H7 (cell line): ENCODE measurements at regions not wholly inside any gene's neighbourhood (a gene's known extent, or its start where the extent isn't known, plus 50 kb on each side); places are given as distances from the start of the nearest gene placed in this dataset.

Source experiments
- DNase-seq: peaks from one replicate; pipeline ENCODE4 v3.0.0; 2012
- H3K27me3 ChIP-seq: 2 replicates; pipeline ENCODE4 v1.6.0; 2011; ENCODE audit warnings: mild to moderate bottlenecking, low read length; ENCODE audit not compliant: control insufficient read depth, insufficient read depth
- H3K36me3 ChIP-seq: replicated peaks from 2 replicates; pipeline ENCODE4 v1.5.1; 2011; ENCODE audit warnings: low read length; ENCODE audit not compliant: control insufficient read depth, insufficient read depth
- H3K4me3 ChIP-seq: 2 replicates; pipeline ENCODE4 v1.5.1; 2011; ENCODE audit warnings: low read depth, mild to moderate bottlenecking, control low read depth, low read length, moderate library complexity; ENCODE audit not compliant: insufficient read depth

DNA sequence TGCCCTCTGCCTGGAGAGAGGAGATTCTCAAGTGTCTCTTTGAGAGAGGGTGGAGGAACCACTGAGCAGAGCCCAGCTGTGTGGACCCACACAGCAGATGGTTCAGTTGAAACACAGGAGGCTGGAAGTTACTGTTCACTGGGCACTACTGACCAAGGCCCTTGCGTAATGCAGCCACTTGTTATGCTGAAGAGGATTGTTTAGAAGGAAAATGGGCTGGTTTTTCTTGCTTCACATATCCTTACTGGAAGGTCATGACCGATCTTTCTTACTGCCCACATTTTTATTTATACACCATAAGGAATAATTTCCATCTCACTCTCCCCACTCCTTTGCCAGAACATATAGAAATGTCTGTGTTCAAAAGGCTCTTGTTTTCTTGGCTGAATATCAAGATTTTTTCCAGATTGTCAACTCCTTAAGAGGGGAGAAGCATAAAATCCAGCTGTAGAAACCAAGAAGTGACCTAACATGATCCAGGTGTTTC is 375.1 kb upstream of the DDHD1 start:
- Histone ChIP-seq H3K36me3 (no peaks in the 10 kb centered on the region), H3K4me3 (no peak overlapping the region), H3K27me3 (no peaks in the 10 kb centered on the region)
- DNase-seq, result no peak

DNA sequence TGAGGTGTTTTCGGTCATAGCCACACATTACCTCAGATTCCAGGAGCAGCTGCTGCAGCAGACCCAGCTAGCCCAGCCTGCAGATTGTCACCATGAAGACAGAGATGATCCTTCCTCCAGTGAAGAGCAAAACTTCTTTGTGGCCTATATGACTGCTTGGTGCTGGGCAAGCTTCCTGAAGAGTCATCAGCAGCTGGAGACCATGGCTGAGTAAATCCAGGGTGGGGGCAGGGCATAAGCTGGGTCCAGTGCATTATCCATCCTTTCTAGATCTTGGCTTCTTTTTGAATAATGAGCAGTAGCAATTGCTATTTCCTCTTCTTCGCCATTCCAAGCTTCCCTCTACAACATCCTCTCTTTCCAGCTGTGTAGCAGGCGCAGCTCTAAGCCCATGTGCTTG is 373.1 kb upstream of the DDHD1 start:
- no peak overlapping the region for H3K4me3 ChIP-seq
- no peaks in the 10 kb centered on the region for H3K27me3 ChIP-seq
- DNase-seq, result no peak
- no peaks in the 10 kb centered on the region for H3K36me3 ChIP-seq

DNA sequence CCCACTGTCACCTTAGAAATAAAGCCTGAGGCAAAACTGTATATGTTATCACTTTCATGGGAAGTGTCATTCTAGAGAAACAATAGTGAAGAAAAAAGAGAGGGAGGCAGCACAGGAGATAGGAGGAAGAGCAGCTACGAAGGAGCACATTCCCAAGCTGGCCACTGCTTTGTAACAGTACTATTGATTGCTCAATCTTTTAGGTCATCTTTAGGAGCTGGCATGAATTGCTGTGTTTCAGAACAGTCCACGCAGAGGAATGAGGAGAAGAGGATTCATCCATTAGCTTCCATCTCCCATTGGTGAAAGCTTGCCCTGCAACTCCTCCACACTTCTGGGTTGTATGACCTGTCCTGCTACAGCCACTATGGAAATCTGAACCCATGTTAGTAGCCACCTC is 372.5 kb upstream of the DDHD1 start:
- H3K27me3 ChIP-seq, result no peaks in the 10 kb centered on the region

DNA sequence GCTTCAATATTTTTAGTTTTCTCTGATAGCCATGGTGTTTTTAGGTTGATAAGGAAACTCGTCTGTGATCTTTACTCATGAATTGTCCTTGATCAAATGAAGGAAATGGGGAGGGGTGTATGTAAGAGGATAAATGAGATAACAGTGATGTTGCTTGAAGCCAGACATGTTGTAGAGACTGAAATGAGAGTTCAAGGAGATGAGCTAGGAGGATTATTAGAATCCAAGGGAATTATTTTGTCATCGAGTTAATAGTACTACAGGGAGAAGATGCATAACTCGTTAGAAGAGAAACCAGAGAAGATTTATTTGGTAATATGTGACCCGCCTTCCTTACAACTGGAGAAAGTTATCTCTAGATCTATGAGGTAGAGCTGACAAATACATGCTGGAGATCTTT is 371.3 kb upstream of the DDHD1 start:
- no peaks in the 10 kb centered on the region for H3K36me3 ChIP-seq
- no peak overlapping the region for H3K4me3 ChIP-seq
- H3K27me3 ChIP-seq, result no peaks in the 10 kb centered on the region
- no peak for DNase-seq

More for the DNA sequence above, 372.5 kb upstream of the DDHD1 start:
- Histone ChIP-seq H3K36me3 (no peaks in the 10 kb centered on the region), H3K4me3 (no peak overlapping the region)
- DNase-seq, result no peak

DNA sequence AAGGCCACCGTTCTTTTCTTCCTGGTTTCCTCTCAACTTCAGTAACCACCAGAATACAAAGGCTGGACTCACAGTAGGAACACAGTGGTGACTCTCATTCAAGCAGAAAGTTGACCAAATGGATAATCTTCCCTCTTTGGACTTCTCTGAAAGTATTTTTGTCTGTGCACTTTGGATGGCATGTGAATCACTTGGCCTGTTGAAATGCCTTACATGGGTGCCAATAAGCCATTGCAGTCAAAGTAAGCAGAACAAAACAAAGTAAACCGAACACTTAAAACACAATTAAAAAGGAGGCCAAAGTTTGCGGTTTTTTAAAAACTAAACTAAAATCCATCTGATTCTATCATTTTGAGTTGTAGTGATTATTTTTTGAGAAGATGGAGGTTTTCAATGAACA is 370.1 kb upstream of the DDHD1 start:
- H3K36me3 ChIP-seq, result no peaks in the 10 kb centered on the region
- H3K4me3 ChIP-seq, result no peak overlapping the region
- no peak for DNase-seq
- H3K27me3 ChIP-seq, result no peaks in the 10 kb centered on the region

DNA sequence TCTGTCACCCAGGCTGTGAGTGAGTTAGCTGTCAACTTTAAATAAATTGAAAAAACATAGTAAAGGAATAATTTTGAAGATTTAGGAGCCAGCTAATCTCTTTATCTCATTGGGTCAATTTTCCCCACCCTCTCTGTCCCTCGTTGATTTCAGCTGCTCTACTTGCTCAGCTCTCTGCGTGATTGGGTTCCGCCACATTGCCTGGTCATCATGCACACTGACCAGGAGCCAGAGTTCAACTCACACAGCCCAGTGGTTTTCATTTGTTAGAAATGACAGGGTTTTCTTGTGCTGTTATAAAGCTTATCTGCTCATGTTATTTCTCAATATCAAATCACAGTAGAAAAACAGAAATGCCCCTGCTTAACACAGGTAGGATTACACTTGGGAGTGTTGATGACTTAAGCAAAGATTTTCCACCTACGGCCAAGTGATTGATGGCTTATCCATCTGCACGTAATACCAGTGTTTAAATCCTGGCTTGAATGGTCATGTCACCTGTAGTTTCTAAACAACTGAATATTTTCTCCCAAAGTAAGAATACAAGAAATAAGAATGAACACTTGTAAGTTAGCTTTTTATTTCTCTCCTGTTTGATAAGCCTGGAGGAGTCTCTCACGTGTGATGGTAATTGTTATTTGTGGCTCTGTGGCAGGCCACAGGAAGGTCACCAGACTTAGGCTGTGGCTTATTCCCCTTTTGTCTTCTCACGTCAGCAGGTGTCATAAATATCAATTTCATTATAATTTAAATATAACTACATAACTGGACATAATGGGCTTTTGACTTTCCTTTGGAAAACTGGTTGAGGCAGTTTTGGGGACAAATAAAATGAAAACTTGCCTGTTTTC is 367.2 kb upstream of the DDHD1 start:
- H3K27me3 ChIP-seq, result no peaks in the 10 kb centered on the region
- H3K4me3 ChIP-seq, result no peak overlapping the region
- H3K36me3 ChIP-seq, result no peaks in the 10 kb centered on the region
- DNase-seq, result no peak

DNA sequence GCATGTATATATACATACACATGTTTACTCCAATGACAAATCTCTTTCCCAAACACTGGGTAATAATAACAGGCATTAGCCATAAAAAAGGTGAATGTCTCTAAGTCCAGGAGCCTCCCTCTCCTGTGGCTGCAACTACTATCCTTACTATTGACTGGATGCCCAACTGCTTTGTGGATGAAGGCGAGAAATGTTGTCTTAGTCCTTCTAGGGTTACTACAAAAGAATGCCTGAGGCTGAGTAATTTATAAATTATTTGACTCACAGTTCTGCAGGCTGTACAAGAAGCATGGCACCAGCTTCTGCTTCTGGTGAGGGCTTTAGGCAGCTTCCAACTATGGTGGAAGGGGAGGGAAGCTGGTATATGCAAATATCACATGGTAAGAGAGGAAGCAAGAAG is 366.0 kb upstream of the DDHD1 start:
- Histone ChIP-seq H3K36me3 (no peaks in the 10 kb centered on the region), H3K4me3 (no peak overlapping the region), H3K27me3 (no peaks in the 10 kb centered on the region)
- no peak for DNase-seq

DNA sequence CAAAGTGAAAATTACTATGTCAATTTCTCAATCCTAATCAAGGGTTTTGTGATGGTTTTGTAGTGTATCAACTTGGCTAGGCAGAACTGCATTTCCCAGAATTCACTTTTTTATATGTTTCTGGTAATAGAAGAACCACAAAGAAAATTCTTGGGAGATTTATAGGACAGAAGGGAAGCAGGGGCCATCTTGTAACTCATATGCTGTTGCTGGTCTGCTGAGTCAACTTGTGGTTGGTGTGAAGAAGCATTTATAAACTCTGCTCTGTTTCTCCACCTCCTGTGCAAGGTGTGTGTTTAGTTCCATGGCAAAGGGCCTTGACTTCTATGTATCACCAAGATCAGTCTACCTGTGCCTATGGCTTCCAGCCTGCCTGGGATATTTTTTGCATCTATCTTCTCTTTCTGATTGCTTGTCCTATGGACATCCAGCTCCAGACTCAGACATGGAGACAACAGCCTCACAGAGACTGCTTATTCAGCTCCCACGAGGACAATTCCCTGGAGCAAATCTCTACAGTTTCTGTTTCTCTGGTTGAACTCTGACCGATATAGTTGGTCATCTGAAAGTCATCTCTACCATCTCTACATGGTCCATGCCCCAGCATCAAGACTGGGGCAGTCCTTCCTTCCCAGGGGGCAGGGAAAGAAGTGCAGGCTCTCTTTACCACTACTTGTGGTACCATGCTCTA is 364.3 kb upstream of the DDHD1 start:
- Histone ChIP-seq H3K4me3 (no peak overlapping the region), H3K36me3 (no peaks in the 10 kb centered on the region), H3K27me3 (no peaks in the 10 kb centered on the region)
- DNase-seq, result no peak

DNA sequence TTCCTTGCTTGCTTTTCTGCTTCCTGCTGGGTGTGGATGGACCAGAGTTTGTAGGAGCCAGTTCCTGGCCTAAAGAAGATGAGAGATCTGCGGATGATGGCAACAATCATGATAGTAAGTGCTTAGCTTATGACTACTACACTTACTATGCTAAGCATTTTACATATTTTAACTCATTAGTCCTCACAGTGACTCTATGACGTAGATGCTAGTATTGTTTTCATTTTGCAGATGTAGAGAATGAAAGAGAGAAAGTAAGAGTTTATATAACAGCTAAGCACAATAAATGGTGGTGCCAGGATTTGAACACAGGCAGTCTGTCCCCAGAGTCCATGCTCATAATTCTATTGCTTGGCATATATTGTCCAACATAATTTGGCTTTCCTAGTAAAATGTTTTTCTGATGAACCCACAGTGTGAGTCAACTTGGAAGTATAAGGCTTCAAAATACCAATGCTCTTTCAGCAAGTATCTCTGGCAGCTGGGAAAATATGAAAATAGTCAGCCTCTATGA is 363.2 kb upstream of the DDHD1 start:
- Histone ChIP-seq H3K36me3 (no peaks in the 10 kb centered on the region), H3K27me3 (no peaks in the 10 kb centered on the region), H3K4me3 (no peak overlapping the region)
- no peak for DNase-seq

DNA sequence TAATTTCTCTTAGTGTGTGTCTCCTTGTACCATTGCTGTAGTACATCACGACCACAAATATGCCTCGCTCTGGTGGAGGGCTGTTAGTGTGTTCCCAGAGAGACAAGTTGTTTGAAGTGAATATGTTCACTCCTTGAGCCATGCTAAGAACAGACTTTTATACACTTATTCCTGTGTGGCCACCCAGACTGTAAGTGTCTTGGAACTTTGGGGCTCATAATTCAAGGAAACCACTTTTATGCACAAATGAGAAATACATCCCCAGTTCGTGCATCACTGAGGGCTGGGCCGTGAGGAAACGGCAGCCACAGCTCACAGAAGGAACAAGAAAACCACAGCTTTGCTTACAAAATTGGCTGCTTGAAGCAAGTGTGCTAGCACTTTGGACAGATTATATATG is 362.2 kb upstream of the DDHD1 start:
- DNase-seq, result no peak
- no peaks in the 10 kb centered on the region for H3K27me3 ChIP-seq
- H3K36me3 ChIP-seq, result no peaks in the 10 kb centered on the region
- H3K4me3 ChIP-seq, result no peak overlapping the region

DNA sequence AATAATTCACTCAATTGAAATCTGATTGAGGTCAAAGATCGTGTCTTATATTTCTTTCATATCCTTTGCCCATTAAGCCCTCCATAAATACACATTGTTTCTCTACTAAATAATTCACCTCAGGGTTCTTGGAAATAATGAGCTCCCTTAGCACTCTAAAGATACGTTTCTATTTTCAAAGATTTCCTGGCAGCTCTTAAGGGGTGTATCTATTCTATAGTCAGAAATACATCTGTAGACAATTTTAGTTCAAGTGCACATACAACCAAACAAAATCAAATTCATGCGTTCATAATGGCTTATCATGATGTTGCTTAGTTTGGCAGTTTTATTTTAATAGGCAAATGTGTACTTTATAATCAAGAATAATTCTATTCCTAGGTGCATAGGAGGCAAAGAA is 361.1 kb upstream of the DDHD1 start:
- Histone ChIP-seq H3K4me3 (no peak overlapping the region), H3K27me3 (no peaks in the 10 kb centered on the region), H3K36me3 (no peaks in the 10 kb centered on the region)
- DNase-seq, result no peak

DNA sequence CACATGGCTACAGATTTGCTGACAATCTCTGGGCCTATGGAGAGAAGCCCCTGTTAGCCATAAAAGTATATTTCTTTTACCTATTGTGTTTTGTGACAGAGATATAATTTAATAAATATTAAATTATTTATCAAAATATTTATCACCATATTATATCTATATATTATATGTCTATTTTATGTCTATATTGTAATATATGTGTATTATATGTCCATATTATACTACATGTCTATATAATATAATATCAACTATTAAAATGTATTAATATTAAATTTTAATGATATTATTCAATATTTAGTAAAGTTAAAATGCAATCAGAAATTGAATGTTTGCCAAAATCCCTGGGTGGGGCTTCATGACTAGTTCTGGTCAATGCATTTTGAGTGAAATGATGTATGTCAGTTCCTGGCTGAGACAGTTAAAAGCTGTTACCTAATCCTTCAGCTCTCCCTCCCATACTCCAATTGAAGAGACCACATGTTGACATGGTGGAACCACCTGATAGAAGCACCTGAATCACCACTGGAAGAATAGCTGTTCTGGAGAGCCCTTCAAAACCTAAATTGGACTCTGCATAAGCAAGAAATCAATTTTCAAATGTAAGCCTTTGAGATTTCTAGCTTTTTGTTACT is 357.3 kb upstream of the DDHD1 start:
- H3K4me3 ChIP-seq, result no peak overlapping the region

DNA sequence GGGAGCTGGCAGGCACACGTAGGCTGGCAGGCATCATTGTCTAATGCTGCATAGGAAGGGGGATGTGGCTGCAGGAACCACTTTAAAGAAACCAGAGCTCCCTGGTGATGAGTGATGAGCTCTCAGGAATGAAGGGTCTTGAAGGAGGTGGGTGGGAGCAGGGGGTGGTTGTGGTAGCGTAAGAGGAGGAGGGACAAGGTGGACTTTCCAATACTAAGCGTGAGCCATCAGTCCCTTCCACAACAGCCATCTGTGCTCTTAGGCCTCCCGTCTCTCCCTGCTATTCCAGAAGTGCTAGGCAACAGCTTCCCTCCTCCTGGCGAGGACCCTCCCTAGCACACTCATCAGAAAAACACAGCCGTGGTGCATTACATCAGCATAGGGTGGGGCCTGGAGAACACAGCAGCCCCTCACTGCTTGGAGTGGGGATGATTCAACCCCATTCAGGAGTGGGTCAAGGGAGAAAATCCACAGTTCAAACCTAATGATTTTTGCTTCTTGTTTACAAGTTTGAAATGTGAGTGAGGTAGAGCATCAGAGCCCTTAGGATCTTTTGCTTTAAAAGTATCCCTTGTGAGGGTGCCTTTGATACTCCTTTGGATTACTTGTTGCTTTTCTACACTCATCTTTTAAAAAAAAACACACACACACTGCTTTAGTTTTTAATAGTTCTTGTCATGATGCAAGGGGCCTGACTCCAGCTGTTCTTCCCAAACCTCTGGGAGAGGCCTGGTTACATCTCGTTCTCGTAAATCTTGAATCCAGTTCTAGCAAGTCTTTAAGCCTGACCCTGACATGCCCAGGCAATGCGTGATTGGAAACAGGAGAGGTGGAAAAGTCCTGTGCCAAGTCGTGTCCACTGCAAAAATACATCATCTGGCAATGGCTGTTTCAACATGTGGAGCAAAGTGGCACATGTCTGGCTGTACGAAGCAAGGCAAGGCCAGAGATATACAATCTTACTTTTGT is 356.4 kb upstream of the DDHD1 start:
- no peak overlapping the region for H3K4me3 ChIP-seq
- no peaks in the 10 kb centered on the region for H3K27me3 ChIP-seq
- no peaks in the 10 kb centered on the region for H3K36me3 ChIP-seq
- DNase-seq, result no peak

More for the DNA sequence above, 357.3 kb upstream of the DDHD1 start:
- no peak for DNase-seq
- Histone ChIP-seq H3K36me3 (no peaks in the 10 kb centered on the region), H3K27me3 (no peaks in the 10 kb centered on the region)
